Esophagus (tissue), 2 donors: ENCODE measurements at regions not wholly inside any gene's neighbourhood (a gene's known extent, or its start where the extent isn't known, plus 50 kb on each side); places are given as distances from the start of the nearest gene placed in this dataset.

Experiments used
- H3K27ac ChIP-seq, 2 donors: one replicate each; pipeline ENCODE4 v1.5.1; 2013; ENCODE audit warnings: low read depth in 2 of 2, mild to moderate bottlenecking in 2 of 2, inconsistent platforms in 1 of 2, low read length in 1 of 2, moderate library complexity in 1 of 2
- H3K27me3 ChIP-seq, 2 donors: one replicate each; pipeline ENCODE4 v1.6.1; 2013; ENCODE audit warnings: low read length in 2 of 2, control low read depth in 1 of 2, mild to moderate bottlenecking in 1 of 2; ENCODE audit not compliant: insufficient read depth in 2 of 2, control insufficient read depth in 1 of 2
- H3K36me3 ChIP-seq, 2 donors: one replicate each; pipeline ENCODE4 v1.6.1; 2013; ENCODE audit warnings: low read length in 1 of 2; ENCODE audit not compliant: control insufficient read depth in 2 of 2, insufficient read depth in 2 of 2
- H3K4me1 ChIP-seq, 2 donors: one replicate each; pipeline ENCODE4 v1.6.1; 2013; ENCODE audit warnings: low read length in 1 of 2; ENCODE audit not compliant: control insufficient read depth in 2 of 2, insufficient read depth in 2 of 2
- H3K4me3 ChIP-seq, 2 donors: one replicate each; pipeline ENCODE4 v1.5.1; 2013; ENCODE audit warnings: low read length in 2 of 2, mild to moderate bottlenecking in 2 of 2, low read depth in 1 of 2, moderate library complexity in 1 of 2
- H3K9me3 ChIP-seq, 2 donors: one replicate each; pipeline ENCODE4 v1.6.1; 2013; ENCODE audit warnings: mild to moderate bottlenecking in 2 of 2, low read depth in 1 of 2, low read length in 1 of 2, moderate library complexity in 1 of 2; ENCODE audit not compliant: control insufficient read depth in 2 of 2, insufficient read depth in 1 of 2
- WGBS, 2 donors: extraction: QIAGEN DNeasy Blood & Tissue Kit; methylation state at CpG; one replicate each; pipeline ENCODE4 v1.1.7; 2013; 5-methylcytosine and 5-hydroxymethylcytosine counted together
- donor health status: healthy with polysubstance abuse.
- donor health status: Bipolar disorder and iron deficiency.

GRCh38 chr6:138564170-138564721 is 65.0 kb upstream of the NHSL1 start:
- no peaks in the 10 kb centered on the region for H3K36me3 ChIP-seq
- 90 to 91% methylated on average over 5 of the region's 5 CpGs for WGBS, 2 donors
- H3K4me1 ChIP-seq = no peaks in the 10 kb centered on the region
- H3K27ac ChIP-seq = no peak overlapping the region
- no peak overlapping the region for H3K4me3 ChIP-seq
- no peaks in the 10 kb centered on the region for H3K9me3 ChIP-seq
- H3K27me3 ChIP-seq = no peaks in the 10 kb centered on the region

GRCh38 chr6:138567052-138567451 is 67.8 kb upstream of the NHSL1 start:
- H3K27me3 ChIP-seq = no peaks in the 10 kb centered on the region
- no peaks in the 10 kb centered on the region for H3K9me3 ChIP-seq
- H3K36me3 ChIP-seq = no peaks in the 10 kb centered on the region
- no peaks in the 10 kb centered on the region for H3K4me1 ChIP-seq
- 93 to 94% methylated on average over 9 of the region's 9 CpGs for WGBS, 2 donors
- no peak overlapping the region for H3K4me3 ChIP-seq
- H3K27ac ChIP-seq = no peak overlapping the region

GRCh38 chr6:138568997-138569396 is 69.7 kb upstream of the NHSL1 start:
- H3K4me1 ChIP-seq = no peaks in the 10 kb centered on the region
- no peak overlapping the region for H3K27ac ChIP-seq
- H3K4me3 ChIP-seq = no peak overlapping the region
- WGBS, 2 donors = 93 to 94% methylated on average over 8 of the region's 8 CpGs
- H3K36me3 ChIP-seq = no peaks in the 10 kb centered on the region
- H3K27me3 ChIP-seq = no peaks in the 10 kb centered on the region
- H3K9me3 ChIP-seq = no peaks in the 10 kb centered on the region

- 92 to 94% methylated on average over 2 of the region's 2 CpGs for WGBS, 2 donors
- no peaks in the 10 kb centered on the region for H3K9me3 ChIP-seq
- H3K36me3 ChIP-seq = no peaks in the 10 kb centered on the region
- no peaks in the 10 kb centered on the region for H3K27me3 ChIP-seq
- no peak overlapping the region for H3K4me3 ChIP-seq
- H3K27ac ChIP-seq = no peak overlapping the region
- no peaks in the 10 kb centered on the region for H3K4me1 ChIP-seq
Measured at GRCh38 chr6:138569554-138569953, 70.3 kb upstream of the NHSL1 start.

- Histone ChIP-seq H3K4me3 (no peak overlapping the region), H3K4me1 (no peaks in the 10 kb centered on the region), H3K36me3 (no peaks in the 10 kb centered on the region), H3K27me3 (no peaks in the 10 kb centered on the region), H3K9me3 (no peaks in the 10 kb centered on the region), H3K27ac (no peak overlapping the region)
- 81 to 85% methylated on average over 7 of the region's 7 CpGs for WGBS, 2 donors
Measured at GRCh38 chr6:138569970-138570724, 70.9 kb upstream of the NHSL1 start.

- no peaks in the 10 kb centered on the region for H3K36me3 ChIP-seq
- no peak overlapping the region for H3K4me3 ChIP-seq
- no peaks in the 10 kb centered on the region for H3K9me3 ChIP-seq
- no peaks in the 10 kb centered on the region for H3K4me1 ChIP-seq
- H3K27ac ChIP-seq = no peak overlapping the region
- 80 to 82% methylated on average over 4 of the region's 4 CpGs for WGBS, 2 donors
- H3K27me3 ChIP-seq = no peaks in the 10 kb centered on the region
Measured at GRCh38 chr6:138570725-138571029, 71.4 kb upstream of the NHSL1 start.

GRCh38 chr6:138571181-138571580 is 71.9 kb upstream of the NHSL1 start:
- Histone ChIP-seq H3K27me3 (no peaks in the 10 kb centered on the region), H3K9me3 (no peaks in the 10 kb centered on the region), H3K27ac (no peak overlapping the region), H3K4me3 (no peak overlapping the region), H3K36me3 (no peaks in the 10 kb centered on the region), H3K4me1 (no peaks in the 10 kb centered on the region)
- 59 to 63% methylated on average over 7 of the region's 7 CpGs for WGBS, 2 donors

- no peaks in the 10 kb centered on the region for H3K36me3 ChIP-seq
- WGBS, 2 donors = 17 to 22% methylated on average over 15 of the region's 15 CpGs
- H3K4me1 ChIP-seq = no peaks in the 10 kb centered on the region
- no peak overlapping the region for H3K27ac ChIP-seq
- H3K4me3 ChIP-seq = peak overlapping the region in 1 of 2 donors; percentile 27
- H3K9me3 ChIP-seq = no peaks in the 10 kb centered on the region
- H3K27me3 ChIP-seq = no peaks in the 10 kb centered on the region
Measured at GRCh38 chr6:138571585-138572166, 72.4 kb upstream of the NHSL1 start.

- Histone ChIP-seq H3K4me3 (peak overlapping the region; percentile 9 to 27), H3K4me1 (no peaks in the 10 kb centered on the region), H3K27me3 (no peaks in the 10 kb centered on the region), H3K36me3 (no peaks in the 10 kb centered on the region), H3K9me3 (no peaks in the 10 kb centered on the region), H3K27ac (peak overlapping the region in 1 of 2 donors; percentile 47)
- 7 to 8% methylated on average over 19 of the region's 19 CpGs for WGBS, 2 donors
Measured at GRCh38 chr6:138572167-138572875, 73.0 kb upstream of the NHSL1 start.
